Activated naive CD4-positive, alpha-beta T cell treated with anti-CD3 and anti-CD28 coated beads, Interleukin-2, amount 50 U/mL, for 24 hours (primary cell): ENCODE measurements at regions not wholly inside any gene's neighbourhood (a gene's known extent, or its start where the extent isn't known, plus 50 kb on each side); places are given as distances from the start of the nearest gene placed in this dataset.
"Not testable (repeated sequence)": the region's sequence is repeated elsewhere in the genome, so short reads cannot be mapped to it uniquely, and the experiment has no call there.

Experiments used
- H3K27ac Mint-ChIP-seq: one replicate; pipeline ENCODE4 v1.8.0; 2021; ENCODE audit warnings: mild to moderate bottlenecking, mixed read lengths
- H3K27me3 Mint-ChIP-seq: one replicate; pipeline ENCODE4 v1.8.0; 2021; ENCODE audit warnings: mixed read lengths
- H3K36me3 Mint-ChIP-seq: one replicate; pipeline ENCODE4 v1.8.0; 2021; ENCODE audit warnings: mixed read lengths
- H3K4me1 Mint-ChIP-seq: one replicate; pipeline ENCODE4 v1.8.0; 2021; ENCODE audit warnings: mixed read lengths
- H3K4me3 Mint-ChIP-seq: one replicate; pipeline ENCODE4 v1.8.0; 2021; ENCODE audit warnings: mild to moderate bottlenecking, mixed read lengths
- H3K9me3 Mint-ChIP-seq: one replicate; pipeline ENCODE4 v1.8.0; 2021; ENCODE audit warnings: mixed read lengths

GRCh38 chr17:43283606-43284005 lies 49.8 kb upstream of the RNU2-1 start:
- H3K4me3 Mint-ChIP-seq, H3K27ac Mint-ChIP-seq, H3K36me3 Mint-ChIP-seq, H3K4me1 Mint-ChIP-seq, H3K9me3 Mint-ChIP-seq, H3K27me3 Mint-ChIP-seq: not testable (repeated sequence)
